ENCODE measurements at regions not wholly inside any gene's neighbourhood (a gene's known extent, or its start where the extent isn't known, plus 50 kb on each side); places are given as distances from the start of the nearest gene placed in this dataset.
A peak's percentile ranks its signal among the peaks of the same experiment; 100 is the strongest.

- peak; percentile 14 for DNase-seq
- in situ Hi-C loops (cut with HindIII; ENCODE audit: low pct_ligation_motif_present, low pct_unique_long_range_greater_than_20kb, low sequenced_read_pairs) = no loop called here
These were observed 171.2 kb upstream of the GLI2 start for GRCh38 chr2:120564213-120565094.

DNA sequence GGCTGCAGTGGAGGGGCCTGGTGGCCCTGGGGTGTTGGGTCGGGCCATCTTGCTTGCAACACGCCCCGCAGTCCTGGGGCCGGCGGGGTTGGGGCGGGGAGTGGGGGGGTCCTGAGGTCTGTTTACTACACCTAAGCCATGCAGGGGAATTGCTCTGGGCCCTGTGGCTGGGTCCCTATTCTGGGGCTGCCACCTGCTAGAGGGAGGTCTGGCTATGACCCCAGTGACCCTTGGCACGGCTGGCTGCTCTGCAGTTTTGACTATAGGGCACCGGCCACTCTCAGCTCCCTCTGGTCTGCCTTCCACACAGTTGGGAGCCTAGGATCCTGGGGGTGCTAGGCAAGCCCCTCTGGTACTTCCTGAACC lies 170.6 kb upstream of the GLI2 start:
- in situ Hi-C loops (cut with HindIII; ENCODE audit: low pct_ligation_motif_present, low pct_unique_long_range_greater_than_20kb, low sequenced_read_pairs) = no loop called here
- DNase-seq = no peak

DNA sequence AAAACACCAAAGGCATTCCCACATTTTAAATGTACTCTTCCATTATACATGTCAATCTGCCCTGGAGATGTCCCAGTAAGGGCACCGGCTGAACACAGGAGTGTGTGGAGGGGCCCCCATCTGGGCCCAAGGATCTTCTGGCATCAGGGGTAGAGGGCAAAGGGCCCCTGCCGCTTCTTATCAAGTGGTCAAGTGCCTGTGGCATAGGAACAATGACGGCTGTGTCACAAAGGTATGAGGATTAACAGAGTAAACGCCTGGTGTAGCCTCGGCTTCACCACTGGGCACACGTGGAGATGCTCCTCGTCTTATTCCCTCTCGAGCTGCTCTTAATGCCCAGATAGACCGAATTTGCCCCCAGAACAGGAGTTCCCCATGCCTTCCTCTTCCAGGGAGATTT lies 169.7 kb upstream of the GLI2 start:
- in situ Hi-C loops (cut with HindIII; ENCODE audit: low pct_ligation_motif_present, low pct_unique_long_range_greater_than_20kb, low sequenced_read_pairs) = no loop called here

DNA sequence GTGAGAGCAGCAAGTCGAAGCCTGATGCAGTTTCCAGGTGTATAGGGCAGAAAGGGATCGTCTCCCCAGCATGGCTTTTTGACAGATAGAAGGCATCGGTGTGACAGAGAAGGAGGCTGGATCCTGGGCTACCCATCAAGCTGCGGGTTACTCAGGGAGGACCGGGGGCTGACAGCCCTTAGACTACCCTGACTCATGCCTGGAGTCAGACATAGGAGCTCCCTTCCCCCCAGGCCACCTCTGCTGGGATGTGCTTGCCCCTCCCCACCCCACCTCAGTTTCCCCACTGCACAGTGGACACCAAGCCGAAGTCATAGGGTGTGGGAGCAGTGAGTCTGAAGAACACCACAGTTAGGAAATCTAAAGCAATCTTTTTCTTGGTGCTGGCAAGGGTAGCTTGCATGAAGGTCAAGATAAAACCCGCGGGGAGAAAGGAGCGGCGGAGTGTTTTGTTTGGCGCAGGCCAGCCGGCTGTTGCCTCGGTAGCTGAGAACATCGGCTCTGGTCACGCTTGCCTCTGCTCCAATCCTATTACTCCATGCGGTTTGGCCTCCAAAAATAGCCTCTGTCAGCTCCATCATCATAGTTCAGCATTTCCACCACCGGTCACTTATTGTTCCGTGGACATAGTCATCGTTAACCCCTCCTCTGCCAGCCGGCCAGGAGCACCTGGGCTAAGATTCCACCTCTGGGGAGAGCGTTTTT lies 169.2 kb upstream of the GLI2 start:
- in situ Hi-C loops (cut with HindIII; ENCODE audit: low pct_ligation_motif_present, low pct_unique_long_range_greater_than_20kb, low sequenced_read_pairs) = no loop called here
- DNase-seq = no peak

More for the DNA sequence above, 169.7 kb upstream of the GLI2 start:
- DNase-seq = no peak

GRCh38 chr2:120567128-120567527 lies 168.5 kb upstream of the GLI2 start:
- in situ Hi-C loops (cut with HindIII; ENCODE audit: low pct_ligation_motif_present, low pct_unique_long_range_greater_than_20kb, low sequenced_read_pairs) = no loop called here
- no peak for DNase-seq

DNA sequence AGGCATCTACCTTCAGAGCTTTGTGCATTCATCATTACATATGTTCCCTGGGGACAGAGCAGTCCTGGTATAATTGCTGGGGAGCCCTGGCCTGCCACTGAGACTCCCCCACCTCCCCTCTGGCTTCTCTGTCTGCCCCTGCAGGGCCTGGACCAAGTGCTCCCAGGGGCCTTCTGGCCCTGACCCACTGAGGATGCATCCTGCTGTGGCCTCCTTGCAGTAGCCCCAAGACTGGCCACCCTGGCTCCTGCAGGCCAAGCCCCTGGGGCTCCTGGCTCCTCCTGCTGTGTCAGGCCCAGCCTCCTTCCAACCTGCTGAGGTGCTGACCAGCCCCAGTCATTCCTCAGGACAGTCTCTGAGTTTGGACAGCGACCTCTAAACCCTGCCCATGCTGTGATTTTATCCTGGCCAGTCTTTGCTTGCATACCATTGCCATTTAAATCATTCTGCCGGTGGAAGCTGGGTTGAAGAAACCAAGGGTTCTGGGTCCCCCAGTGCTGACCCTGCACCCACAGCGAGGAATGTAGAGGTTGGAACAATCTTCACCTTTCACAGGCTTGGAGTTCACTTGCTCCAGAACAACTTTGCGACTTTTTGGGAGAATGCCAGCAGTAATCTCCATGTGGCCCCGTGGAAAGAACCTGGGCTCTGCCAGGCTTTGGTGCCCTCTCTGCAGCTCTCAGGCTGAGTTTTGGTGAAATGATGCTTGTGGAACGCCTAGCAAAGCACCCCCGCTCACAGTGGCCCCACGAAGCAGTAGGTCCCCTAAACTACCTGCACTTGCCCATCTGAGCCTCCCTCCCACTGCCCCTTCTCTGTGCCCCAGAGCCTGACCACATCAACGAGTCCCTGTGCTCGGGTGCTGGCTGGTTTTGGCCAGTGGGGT lies 167.3 kb upstream of the GLI2 start:
- no peak for DNase-seq
- in situ Hi-C loops (cut with HindIII; ENCODE audit: low pct_ligation_motif_present, low pct_unique_long_range_greater_than_20kb, low sequenced_read_pairs) = no loop called here

GRCh38 chr2:120568975-120569268 lies 166.7 kb upstream of the GLI2 start:
- in situ Hi-C loops (cut with HindIII; ENCODE audit: low pct_ligation_motif_present, low pct_unique_long_range_greater_than_20kb, low sequenced_read_pairs) = no loop called here
- no peak for DNase-seq

DNA sequence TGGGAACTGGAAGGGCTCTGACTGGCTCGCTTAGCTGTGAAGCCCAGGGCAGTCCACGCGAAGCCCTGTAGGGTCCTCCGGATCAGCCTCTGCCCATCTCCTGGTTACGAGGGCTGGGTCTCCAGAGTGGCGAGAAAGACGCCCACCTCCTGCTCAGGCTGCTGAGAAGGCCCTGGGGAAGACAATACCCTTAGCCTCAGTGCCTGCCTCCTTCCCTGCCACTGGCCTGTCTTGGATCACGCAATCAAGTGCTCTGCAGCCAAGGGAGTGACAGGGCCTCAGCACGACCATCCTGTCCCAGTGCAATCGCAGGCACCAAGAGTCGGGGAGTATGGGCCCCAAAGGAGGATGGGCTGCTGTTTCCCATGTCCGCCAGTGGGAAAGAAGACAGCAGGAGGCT lies 165.7 kb upstream of the GLI2 start:
- in situ Hi-C loops (cut with HindIII; ENCODE audit: low pct_ligation_motif_present, low pct_unique_long_range_greater_than_20kb, low sequenced_read_pairs) = no loop called here
- DNase-seq = no peak

- in situ Hi-C loops (cut with HindIII; ENCODE audit: low pct_ligation_motif_present, low pct_unique_long_range_greater_than_20kb, low sequenced_read_pairs) = no loop called here
- no peak for DNase-seq
These were observed 165.1 kb upstream of the GLI2 start for GRCh38 chr2:120570546-120570945.

- in situ Hi-C loops (cut with HindIII; ENCODE audit: low pct_ligation_motif_present, low pct_unique_long_range_greater_than_20kb, low sequenced_read_pairs) = no loop called here
- no peak for DNase-seq
These were observed 164.5 kb upstream of the GLI2 start for GRCh38 chr2:120571015-120571728.

DNA sequence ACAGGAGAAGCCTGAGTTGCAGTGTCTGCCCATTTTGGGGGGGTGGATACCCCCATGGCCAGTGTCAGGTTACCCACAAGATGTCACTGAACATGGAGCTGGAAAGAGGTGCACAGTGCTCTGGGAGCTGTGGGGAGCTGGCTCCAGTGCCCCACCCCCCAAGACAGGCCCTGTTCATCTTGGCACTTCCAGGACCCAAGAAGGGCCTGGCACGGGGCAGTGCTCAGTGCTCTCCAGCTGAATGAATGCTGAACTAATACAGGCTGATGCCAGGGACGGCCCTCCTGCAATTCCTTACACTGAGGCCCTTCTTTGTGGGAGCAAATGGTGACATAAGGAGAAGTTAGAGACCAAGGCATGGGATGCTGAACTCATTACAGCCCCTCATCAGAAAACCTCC lies 163.4 kb upstream of the GLI2 start:
- no peak for DNase-seq
- in situ Hi-C loops (cut with HindIII; ENCODE audit: low pct_ligation_motif_present, low pct_unique_long_range_greater_than_20kb, low sequenced_read_pairs) = no loop called here

DNA sequence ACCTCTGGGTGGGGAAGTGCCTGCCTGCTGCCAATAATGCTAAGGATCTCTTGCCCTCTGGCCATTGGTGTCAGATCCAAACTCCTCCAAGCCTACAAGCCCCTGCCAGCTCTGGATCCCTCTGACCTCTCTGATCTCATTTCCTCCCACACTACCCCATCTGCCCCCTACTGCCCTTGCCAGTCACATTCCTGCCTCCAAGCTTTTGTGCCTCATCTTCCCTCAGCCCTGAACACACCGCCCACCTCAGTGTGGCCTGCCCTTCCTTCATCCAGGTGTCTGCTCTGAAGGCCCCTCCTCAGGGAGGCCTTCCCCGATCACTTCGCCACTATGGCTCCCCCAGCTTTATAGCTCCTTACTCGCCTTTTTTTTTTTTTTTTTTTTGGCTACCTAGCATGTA lies 161.0 kb upstream of the GLI2 start:
- in situ Hi-C loops (cut with HindIII; ENCODE audit: low pct_ligation_motif_present, low pct_unique_long_range_greater_than_20kb, low sequenced_read_pairs) = no loop called here
- DNase-seq = no peak

DNA sequence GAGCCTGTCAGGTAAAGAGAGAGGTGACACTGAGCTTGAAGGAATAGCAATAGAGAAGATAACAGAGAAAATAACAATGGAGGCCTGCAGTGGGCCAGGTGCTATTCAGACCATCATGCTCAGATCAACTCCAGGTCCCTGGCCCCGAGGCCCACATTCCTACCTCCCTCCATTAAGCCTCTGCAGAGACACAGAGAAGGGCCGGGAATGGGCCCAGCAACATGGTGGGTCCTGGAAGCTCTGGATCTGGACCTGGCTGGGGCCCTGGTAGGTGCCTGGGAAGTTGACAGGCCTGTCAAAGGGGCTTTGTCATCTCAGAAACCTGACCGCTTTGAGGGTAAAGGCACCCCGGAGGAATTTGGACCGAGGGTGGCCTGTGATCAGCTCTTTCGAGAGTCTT lies 159.7 kb upstream of the GLI2 start:
- DNase-seq = no peak

DNA sequence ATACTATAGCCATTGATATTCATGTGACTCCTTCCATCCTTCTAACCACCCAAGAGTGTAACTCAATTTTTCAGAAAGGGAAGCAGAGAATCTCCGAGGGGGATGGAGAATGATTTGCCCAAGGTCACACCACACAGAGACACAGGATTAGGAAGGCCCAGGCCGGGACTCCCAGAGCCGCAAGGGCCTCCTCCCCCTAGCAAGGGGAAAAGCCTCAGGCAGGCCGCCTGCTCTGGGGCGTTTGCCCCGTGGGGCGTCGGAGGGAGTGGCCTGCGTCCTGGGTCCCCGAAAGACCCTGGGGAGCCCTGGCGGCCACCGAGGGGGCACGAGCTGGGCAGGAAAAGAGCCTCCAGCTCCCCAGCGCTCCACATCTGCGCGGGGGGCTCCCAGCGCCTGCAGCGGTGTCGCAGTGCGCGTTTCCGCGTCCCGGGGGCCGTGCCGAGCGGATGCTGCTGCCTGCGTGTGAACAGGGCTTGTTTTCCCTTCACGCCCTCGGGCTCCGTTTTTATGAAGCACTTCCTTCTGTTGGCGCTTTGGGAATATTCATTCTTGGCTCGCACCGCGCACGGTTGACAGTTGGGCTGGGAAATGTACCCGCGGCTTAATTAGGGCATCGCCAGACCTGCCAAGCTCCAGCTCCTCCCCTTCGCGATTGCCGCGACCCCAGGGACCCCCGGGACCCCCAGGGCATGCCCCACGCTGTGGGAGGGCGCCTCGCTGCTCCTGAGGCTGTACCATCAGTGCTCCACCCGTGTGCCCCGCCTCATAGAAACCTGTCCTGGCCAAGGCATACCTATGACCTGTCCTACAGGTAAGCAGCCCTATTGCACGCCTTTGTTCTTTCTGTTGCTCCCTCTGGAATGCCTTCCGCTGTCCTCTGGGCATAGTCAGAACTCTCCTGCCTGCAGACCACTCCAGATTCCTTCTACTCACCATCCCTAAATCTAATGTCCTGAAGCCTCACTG lies 158.9 kb upstream of the GLI2 start:
- in situ Hi-C loops (cut with HindIII; ENCODE audit: low pct_ligation_motif_present, low pct_unique_long_range_greater_than_20kb, low sequenced_read_pairs) = no loop called here
- no peak for DNase-seq

More for the DNA sequence above, 159.7 kb upstream of the GLI2 start:
- in situ Hi-C loops (cut with HindIII; ENCODE audit: low pct_ligation_motif_present, low pct_unique_long_range_greater_than_20kb, low sequenced_read_pairs) = no loop called here

- in situ Hi-C loops (cut with HindIII; ENCODE audit: low pct_ligation_motif_present, low pct_unique_long_range_greater_than_20kb, low sequenced_read_pairs) = no loop called here
- no peak for DNase-seq
These were observed 157.9 kb upstream of the GLI2 start for GRCh38 chr2:120577721-120578295.

DNA sequence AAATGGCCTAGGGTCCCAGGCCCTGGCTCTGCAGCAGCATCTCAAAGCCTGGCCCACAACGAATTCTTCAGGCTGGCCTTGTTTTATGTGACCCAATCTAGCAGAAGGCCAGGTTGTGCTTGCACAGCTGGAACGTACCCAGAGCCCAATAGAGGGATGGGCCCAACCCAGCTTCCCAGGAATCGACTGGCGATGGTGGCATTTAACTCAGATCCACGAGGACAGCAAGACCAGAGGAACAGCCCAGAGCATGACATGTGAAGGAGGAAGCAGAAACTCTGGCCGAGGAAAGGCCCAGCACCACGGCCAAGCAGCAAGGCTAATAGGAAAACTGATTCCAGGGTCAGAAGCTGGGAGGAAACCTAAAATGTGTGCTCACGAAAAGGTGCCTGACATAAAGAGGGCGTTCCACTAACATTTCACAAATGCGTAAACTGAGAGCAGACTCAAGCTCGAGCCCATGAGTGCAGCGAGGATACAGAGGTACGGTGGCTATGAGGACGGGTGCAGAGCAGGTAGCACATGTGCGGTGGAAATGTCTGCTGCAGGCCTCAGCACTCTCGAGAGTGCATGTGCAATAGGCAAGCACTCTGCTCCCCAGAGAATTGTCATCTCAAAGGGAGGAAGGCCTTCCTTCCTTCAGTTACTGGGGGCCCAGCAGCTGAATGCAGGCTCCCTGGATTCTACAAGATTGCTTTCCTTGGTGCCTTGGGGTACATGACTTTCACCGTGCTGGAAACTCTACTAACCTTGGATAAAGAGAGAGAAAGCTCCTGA lies 156.9 kb upstream of the GLI2 start:
- in situ Hi-C loops (cut with HindIII; ENCODE audit: low pct_ligation_motif_present, low pct_unique_long_range_greater_than_20kb, low sequenced_read_pairs) = no loop called here

More for the DNA sequence above, 156.9 kb upstream of the GLI2 start:
- DNase-seq = no peak
